ENCODE measurements at regions not wholly inside any gene's neighbourhood (a gene's known extent, or its start where the extent isn't known, plus 50 kb on each side); places are given as distances from the start of the nearest gene placed in this dataset.
"Not testable (repeated sequence)": the region's sequence is repeated elsewhere in the genome, so short reads cannot be mapped to it uniquely, and the experiment has no call there.

DNA sequence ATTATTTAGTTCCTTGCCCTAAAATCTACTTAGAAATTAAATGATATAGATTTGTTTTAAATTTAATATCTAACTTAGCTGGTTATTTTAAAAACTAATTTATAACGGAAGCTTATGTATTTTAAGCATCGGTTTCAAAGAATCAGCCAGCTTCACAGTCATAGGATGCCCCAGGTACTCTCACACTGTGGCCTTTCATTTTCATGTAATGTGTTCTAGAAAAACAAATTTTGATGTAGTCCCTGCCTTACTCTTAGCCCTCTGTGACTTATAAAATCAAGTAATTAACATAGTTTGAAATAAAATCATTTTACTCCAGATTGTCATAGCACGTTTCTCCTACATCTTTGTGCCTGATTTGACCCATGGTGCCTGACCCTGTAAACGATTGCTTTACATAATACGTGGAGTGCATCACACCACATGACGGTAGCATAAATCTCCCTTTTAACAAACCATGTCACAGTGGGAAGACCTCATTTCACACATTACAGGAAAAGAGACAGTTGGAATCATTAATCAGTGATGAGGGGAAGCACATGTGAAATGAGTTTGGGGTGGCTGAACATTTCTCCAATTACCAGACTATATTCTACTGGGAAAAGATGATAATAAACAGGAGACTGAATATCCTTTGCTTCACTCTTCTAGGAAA lies 731.5 kb upstream of the CDH9 start:
- no peak overlapping the region for H3K27ac ChIP-seq (ENCODE audit: low read length)
- no peaks in the 10 kb centered on the region for H3K4me1 ChIP-seq (ENCODE audit: control insufficient read depth in 1 of 2, insufficient read depth in 2 of 2, low read length in 2 of 2)
- no peaks in the 10 kb centered on the region for H3K36me3 ChIP-seq (ENCODE audit: control insufficient read depth in 1 of 2, insufficient read depth in 2 of 2, low read length in 2 of 2)
- H3K9me3 ChIP-seq (ENCODE audit: control insufficient read depth in 1 of 2, low read length in 2 of 2): no peaks in the 10 kb centered on the region
- no peak overlapping the region for H3K4me3 ChIP-seq (ENCODE audit: low read depth in 1 of 2, low read length in 2 of 2)
- no peaks in the 10 kb centered on the region for H3K27me3 ChIP-seq (ENCODE audit: low read depth, low read length)

DNA sequence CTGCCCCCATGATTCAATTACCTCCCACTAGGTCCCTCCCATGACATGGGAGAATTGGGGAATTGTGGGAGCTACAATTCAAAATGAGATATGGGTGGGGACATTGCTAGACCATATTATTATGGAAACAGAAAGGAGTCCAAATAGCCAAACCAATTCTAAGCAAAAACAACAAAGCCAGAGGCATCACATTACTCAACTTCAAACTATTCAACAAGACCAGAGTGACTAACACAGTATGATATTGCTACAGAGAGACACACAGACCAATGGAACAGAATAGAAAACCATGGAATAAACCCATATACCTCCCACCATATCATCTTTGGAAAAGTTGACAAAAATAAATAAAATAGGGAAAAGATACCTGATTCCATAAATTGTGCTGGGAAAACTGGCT lies 710.5 kb upstream of the CDH9 start:
- H3K27me3 ChIP-seq (ENCODE audit: low read depth, low read length): no peaks in the 10 kb centered on the region

DNA sequence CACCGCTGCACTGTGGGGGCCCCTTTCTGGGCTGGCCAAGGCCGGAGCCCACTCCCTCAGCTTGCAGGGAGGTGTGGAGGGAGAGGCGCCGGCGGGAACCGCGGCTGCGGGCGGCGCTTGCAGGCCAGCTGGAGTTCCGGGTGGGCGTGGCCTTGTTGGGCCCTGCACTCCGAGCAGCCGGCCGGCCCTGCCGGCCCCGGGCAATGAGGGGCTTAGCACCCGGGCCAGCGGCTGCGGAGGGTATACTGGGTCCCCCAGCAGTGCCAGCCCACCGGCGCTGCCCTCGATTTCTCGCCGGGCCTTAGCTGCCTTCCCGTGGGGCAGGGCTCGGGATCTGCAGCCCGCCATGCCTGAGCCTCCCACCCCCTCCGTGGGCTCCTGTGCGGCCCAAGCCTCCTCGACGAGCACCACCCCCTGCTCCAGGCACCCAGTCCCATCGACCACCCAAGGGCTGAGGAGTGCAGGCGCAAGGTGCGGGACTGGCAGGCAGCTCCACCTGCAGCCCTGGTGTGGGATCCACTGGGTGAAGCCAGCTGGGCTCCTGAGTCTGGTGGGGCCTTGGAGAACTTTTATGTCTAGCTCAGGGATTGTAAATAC lies 705.1 kb upstream of the CDH9 start:
- H3K4me3 ChIP-seq (ENCODE audit: low read depth in 1 of 2, low read length in 2 of 2); H3K27me3 ChIP-seq (ENCODE audit: low read depth, low read length); H3K9me3 ChIP-seq (ENCODE audit: control insufficient read depth in 1 of 2, low read length in 2 of 2); H3K27ac ChIP-seq (ENCODE audit: low read length); H3K4me1 ChIP-seq (ENCODE audit: control insufficient read depth in 1 of 2, insufficient read depth in 2 of 2, low read length in 2 of 2); H3K36me3 ChIP-seq (ENCODE audit: control insufficient read depth in 1 of 2, insufficient read depth in 2 of 2, low read length in 2 of 2): not testable (repeated sequence)

More for the DNA sequence above, 710.5 kb upstream of the CDH9 start:
- Histone ChIP-seq H3K36me3 (ENCODE audit: control insufficient read depth in 1 of 2, insufficient read depth in 2 of 2, low read length in 2 of 2) (no peaks in the 10 kb centered on the region), H3K4me1 (ENCODE audit: control insufficient read depth in 1 of 2, insufficient read depth in 2 of 2, low read length in 2 of 2) (no peaks in the 10 kb centered on the region), H3K4me3 (ENCODE audit: low read depth in 1 of 2, low read length in 2 of 2) (no peak overlapping the region), H3K9me3 (ENCODE audit: control insufficient read depth in 1 of 2, low read length in 2 of 2) (peaks cover 0 to 3% of the 10 kb centered on the region in 2 donors), H3K27ac (ENCODE audit: low read length) (no peak overlapping the region)

DNA sequence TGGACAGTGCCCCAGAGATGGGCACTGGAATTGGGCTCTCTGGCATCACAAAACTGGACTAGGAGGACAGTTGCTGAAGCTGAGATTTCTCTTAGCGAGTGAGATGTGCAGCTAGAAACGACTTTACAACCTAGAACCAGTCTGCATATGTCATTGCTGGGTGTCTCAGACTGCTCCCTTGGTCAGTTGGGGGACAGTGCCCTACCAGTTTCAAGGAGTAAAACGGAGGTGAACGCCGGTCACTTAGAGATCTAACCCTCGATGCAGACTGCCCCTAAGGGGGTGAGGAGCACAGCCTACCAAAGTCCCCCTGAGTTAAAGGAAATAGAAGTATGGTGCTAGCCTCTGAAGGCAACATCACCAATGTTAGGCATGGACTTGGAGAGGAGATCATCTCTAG lies 704.4 kb upstream of the CDH9 start:
- no peaks in the 10 kb centered on the region for H3K36me3 ChIP-seq (ENCODE audit: control insufficient read depth in 1 of 2, insufficient read depth in 2 of 2, low read length in 2 of 2)
- no peaks in the 10 kb centered on the region for H3K27me3 ChIP-seq (ENCODE audit: low read depth, low read length)
- H3K9me3 ChIP-seq (ENCODE audit: control insufficient read depth in 1 of 2, low read length in 2 of 2): no peaks in the 10 kb centered on the region
- H3K4me3 ChIP-seq (ENCODE audit: low read depth in 1 of 2, low read length in 2 of 2): no peak overlapping the region
- H3K4me1 ChIP-seq (ENCODE audit: control insufficient read depth in 1 of 2, insufficient read depth in 2 of 2, low read length in 2 of 2): no peaks in the 10 kb centered on the region
- no peak overlapping the region for H3K27ac ChIP-seq (ENCODE audit: low read length)

DNA sequence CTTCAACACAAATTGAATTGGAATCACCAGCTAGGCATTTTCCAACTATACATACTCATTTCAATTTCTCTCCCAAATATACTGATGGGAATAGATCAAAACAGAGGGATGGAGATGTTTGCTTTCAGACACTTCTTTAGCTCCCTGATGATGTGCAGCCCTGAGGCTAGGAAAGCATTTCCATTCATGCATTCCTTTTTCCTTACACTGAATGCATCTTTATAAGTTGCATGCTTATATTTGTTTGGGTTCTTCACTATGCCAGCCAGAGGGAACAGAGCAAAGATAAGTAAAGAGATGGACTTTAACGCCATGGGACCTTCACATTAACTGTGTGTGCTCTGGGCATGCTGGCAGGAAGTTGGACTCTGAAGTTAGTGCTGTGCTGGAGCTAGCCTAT lies 696.5 kb upstream of the CDH9 start:
- Histone ChIP-seq H3K9me3 (ENCODE audit: control insufficient read depth in 1 of 2, low read length in 2 of 2) (no peaks in the 10 kb centered on the region), H3K4me1 (ENCODE audit: control insufficient read depth in 1 of 2, insufficient read depth in 2 of 2, low read length in 2 of 2) (no peaks in the 10 kb centered on the region), H3K27me3 (ENCODE audit: low read depth, low read length) (no peaks in the 10 kb centered on the region), H3K36me3 (ENCODE audit: control insufficient read depth in 1 of 2, insufficient read depth in 2 of 2, low read length in 2 of 2) (no peaks in the 10 kb centered on the region), H3K4me3 (ENCODE audit: low read depth in 1 of 2, low read length in 2 of 2) (no peak overlapping the region), H3K27ac (ENCODE audit: low read length) (no peak overlapping the region)

DNA sequence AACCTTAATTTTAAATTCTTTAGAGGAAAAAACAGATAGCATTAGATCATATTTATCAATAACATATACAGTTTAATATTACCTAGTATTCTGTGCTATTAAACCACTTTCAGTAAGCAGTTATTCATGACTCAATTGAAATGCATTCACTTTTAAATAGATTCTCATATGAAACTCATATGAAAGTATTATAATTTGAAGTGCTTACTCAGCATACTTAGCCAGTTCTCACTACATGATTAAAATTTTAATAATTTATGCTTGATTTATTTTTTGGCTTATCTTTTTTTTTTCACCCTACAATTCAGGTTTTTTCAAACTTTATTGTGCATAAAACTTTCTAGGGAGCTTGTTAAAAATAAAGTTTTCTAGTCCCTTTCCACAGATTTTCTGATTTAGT lies 694.9 kb upstream of the CDH9 start:
- Histone ChIP-seq H3K36me3 (ENCODE audit: control insufficient read depth in 1 of 2, insufficient read depth in 2 of 2, low read length in 2 of 2) (no peaks in the 10 kb centered on the region), H3K4me1 (ENCODE audit: control insufficient read depth in 1 of 2, insufficient read depth in 2 of 2, low read length in 2 of 2) (no peaks in the 10 kb centered on the region), H3K9me3 (ENCODE audit: control insufficient read depth in 1 of 2, low read length in 2 of 2) (no peaks in the 10 kb centered on the region), H3K27ac (ENCODE audit: low read length) (no peak overlapping the region), H3K4me3 (ENCODE audit: low read depth in 1 of 2, low read length in 2 of 2) (no peak overlapping the region), H3K27me3 (ENCODE audit: low read depth, low read length) (no peaks in the 10 kb centered on the region)

DNA sequence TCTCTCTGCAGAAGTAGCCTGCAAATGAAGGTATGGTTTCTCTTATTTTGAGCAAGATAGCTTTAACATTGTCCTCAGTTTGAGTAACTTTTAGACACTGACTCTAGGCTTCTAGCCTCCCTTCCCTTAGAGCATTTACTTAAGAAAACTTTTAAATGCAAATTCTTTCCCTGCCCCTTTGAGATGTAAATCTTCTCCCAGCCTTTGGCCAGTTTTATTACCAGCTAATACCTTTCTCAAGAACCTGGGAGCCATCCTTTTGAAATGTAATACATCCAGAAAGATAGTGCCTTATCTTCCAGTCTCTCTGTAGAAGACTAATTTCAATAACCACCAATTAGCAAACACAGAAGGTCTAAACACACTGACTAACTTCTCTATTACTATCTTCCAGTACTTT lies 688.9 kb upstream of the CDH9 start:
- H3K9me3 ChIP-seq (ENCODE audit: control insufficient read depth in 1 of 2, low read length in 2 of 2): no peaks in the 10 kb centered on the region
- no peaks in the 10 kb centered on the region for H3K4me1 ChIP-seq (ENCODE audit: control insufficient read depth in 1 of 2, insufficient read depth in 2 of 2, low read length in 2 of 2)
- no peaks in the 10 kb centered on the region for H3K27me3 ChIP-seq (ENCODE audit: low read depth, low read length)
- no peak overlapping the region for H3K27ac ChIP-seq (ENCODE audit: low read length)
- H3K4me3 ChIP-seq (ENCODE audit: low read depth in 1 of 2, low read length in 2 of 2): no peak overlapping the region
- no peaks in the 10 kb centered on the region for H3K36me3 ChIP-seq (ENCODE audit: control insufficient read depth in 1 of 2, insufficient read depth in 2 of 2, low read length in 2 of 2)

DNA sequence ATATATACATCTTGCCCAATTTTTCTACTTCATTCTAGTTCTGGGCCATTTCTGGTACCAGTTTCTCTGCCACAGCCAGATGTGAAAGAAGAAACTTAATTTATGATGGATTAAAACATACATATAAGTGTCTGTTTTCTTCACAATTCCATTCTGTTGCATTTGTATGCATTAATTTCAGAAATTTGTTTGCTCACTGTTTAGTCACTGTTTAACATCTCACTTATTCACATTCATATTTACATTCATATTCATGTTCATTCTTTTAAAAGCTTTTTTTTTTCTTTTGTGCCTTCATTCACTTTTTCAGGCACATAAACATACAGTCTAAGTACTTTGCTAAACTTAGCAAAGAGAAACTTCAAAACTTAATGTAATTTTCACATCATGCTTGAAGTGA lies 684.0 kb upstream of the CDH9 start:
- H3K36me3 ChIP-seq (ENCODE audit: control insufficient read depth in 1 of 2, insufficient read depth in 2 of 2, low read length in 2 of 2): no peaks in the 10 kb centered on the region
- H3K4me1 ChIP-seq (ENCODE audit: control insufficient read depth in 1 of 2, insufficient read depth in 2 of 2, low read length in 2 of 2): no peaks in the 10 kb centered on the region
- no peak overlapping the region for H3K4me3 ChIP-seq (ENCODE audit: low read depth in 1 of 2, low read length in 2 of 2)
- H3K9me3 ChIP-seq (ENCODE audit: control insufficient read depth in 1 of 2, low read length in 2 of 2): no peaks in the 10 kb centered on the region
- H3K27ac ChIP-seq (ENCODE audit: low read length): no peak overlapping the region
- no peaks in the 10 kb centered on the region for H3K27me3 ChIP-seq (ENCODE audit: low read depth, low read length)

DNA sequence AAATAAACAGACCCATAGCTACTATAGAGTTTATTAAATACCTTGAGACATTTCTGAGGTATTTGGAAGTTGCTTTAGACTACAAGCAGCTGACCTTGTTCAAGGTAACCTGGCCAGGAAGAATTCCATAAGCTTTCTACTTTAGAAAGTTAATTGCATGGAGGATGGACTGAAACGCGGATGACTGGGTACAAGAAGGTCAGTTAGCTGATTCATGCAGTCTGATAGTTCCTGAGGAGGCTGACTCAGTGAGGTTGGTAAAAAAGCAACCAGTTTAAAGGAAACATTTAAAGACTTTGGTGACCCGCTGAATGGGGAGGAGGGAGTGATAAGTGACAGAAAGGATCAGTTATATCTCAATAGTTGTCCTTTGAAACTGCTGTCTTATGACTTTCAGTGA lies 670.1 kb upstream of the CDH9 start:
- no peak overlapping the region for H3K4me3 ChIP-seq (ENCODE audit: low read depth in 1 of 2, low read length in 2 of 2)
- H3K27ac ChIP-seq (ENCODE audit: low read length): no peak overlapping the region
- H3K9me3 ChIP-seq (ENCODE audit: control insufficient read depth in 1 of 2, low read length in 2 of 2): no peaks in the 10 kb centered on the region
- H3K27me3 ChIP-seq (ENCODE audit: low read depth, low read length): no peaks in the 10 kb centered on the region
- H3K36me3 ChIP-seq (ENCODE audit: control insufficient read depth in 1 of 2, insufficient read depth in 2 of 2, low read length in 2 of 2): no peaks in the 10 kb centered on the region
- H3K4me1 ChIP-seq (ENCODE audit: control insufficient read depth in 1 of 2, insufficient read depth in 2 of 2, low read length in 2 of 2): no peaks in the 10 kb centered on the region

DNA sequence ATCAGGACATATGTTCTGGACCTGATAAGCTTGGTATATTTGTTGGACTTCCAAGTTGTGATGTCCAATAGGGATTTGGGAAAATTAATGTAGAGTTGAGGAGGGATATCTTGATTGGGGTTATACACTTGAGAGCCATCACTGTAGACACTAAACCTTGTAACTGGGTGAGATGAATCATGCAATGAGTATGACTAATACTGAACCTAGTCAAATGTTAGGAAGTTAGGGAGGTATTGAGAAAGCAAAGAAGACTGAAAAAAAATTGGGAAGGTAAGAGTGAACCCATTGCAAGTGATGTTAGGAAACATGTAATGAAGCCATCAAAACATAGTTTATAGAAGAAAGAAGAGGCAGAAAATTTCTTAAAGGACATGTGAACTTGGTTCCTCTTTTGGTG lies 668.4 kb upstream of the CDH9 start:
- Histone ChIP-seq H3K9me3 (ENCODE audit: control insufficient read depth in 1 of 2, low read length in 2 of 2) (no peaks in the 10 kb centered on the region), H3K4me1 (ENCODE audit: control insufficient read depth in 1 of 2, insufficient read depth in 2 of 2, low read length in 2 of 2) (no peaks in the 10 kb centered on the region), H3K27me3 (ENCODE audit: low read depth, low read length) (no peaks in the 10 kb centered on the region), H3K27ac (ENCODE audit: low read length) (no peak overlapping the region), H3K36me3 (ENCODE audit: control insufficient read depth in 1 of 2, insufficient read depth in 2 of 2, low read length in 2 of 2) (no peaks in the 10 kb centered on the region), H3K4me3 (ENCODE audit: low read depth in 1 of 2, low read length in 2 of 2) (no peak overlapping the region)

DNA sequence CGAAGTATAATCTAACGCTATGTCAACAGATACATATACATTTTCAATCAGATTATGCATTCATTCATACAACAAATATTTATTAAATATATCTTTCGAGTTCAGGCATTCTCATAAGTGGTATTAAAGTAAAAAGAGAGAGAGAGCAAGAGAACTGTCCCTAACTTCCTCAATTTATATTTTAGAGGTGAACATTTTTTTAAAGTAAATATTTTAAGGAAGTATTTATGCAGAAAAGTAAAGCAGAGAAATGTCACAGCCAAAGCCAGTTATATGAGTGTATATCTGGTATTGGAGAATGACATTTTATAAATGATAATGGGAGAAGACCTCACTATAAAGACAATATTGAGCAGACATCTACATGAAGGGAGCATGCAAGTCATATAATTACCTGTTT lies 667.3 kb upstream of the CDH9 start:
- no peaks in the 10 kb centered on the region for H3K9me3 ChIP-seq (ENCODE audit: control insufficient read depth in 1 of 2, low read length in 2 of 2)
- H3K27me3 ChIP-seq (ENCODE audit: low read depth, low read length): no peaks in the 10 kb centered on the region
- no peaks in the 10 kb centered on the region for H3K36me3 ChIP-seq (ENCODE audit: control insufficient read depth in 1 of 2, insufficient read depth in 2 of 2, low read length in 2 of 2)
- no peaks in the 10 kb centered on the region for H3K4me1 ChIP-seq (ENCODE audit: control insufficient read depth in 1 of 2, insufficient read depth in 2 of 2, low read length in 2 of 2)
- no peak overlapping the region for H3K27ac ChIP-seq (ENCODE audit: low read length)
- no peak overlapping the region for H3K4me3 ChIP-seq (ENCODE audit: low read depth in 1 of 2, low read length in 2 of 2)

Data from muscle layer of duodenum (tissue), 2 donors.